Pancreas (tissue), 10 donors: ENCODE measurements at regions not wholly inside any gene's neighbourhood (a gene's known extent, or its start where the extent isn't known, plus 50 kb on each side); places are given as distances from the start of the nearest gene placed in this dataset.

ENCODE experiments used
- ATAC-seq, 4 donors: fragments of 200-7000 bp; cut with Tn5 transposase; one replicate each; pipeline versions ENCODE4 v1.8.0 to v1.9.1; 2020; ENCODE audit warnings: mild to moderate bottlenecking in 4 of 4, moderate library complexity in 4 of 4
- DNase-seq, 6 donors: peaks; one replicate each; pipeline ENCODE4 v3.0.0-alpha.2; 2020
- FAIRE-seq: peaks from 2 replicates; lab custom pipeline; 2012; peaks lifted over from hg19 to GRCh38; lab: Jason Lieb, UNC
- H3K27ac ChIP-seq, 4 donors: fragments of 200-600 bp; sonication (generic); 1 replicate in 3 of 4; 2 replicates in 1 of 4; pipeline versions ENCODE4 v1.5.0 to v1.8.0; 2020
- H3K27me3 ChIP-seq, 4 donors: fragments of 200-600 bp; one replicate each; pipeline ENCODE4 v1.8.0; 2021
- H3K36me3 ChIP-seq, 3 donors: fragments of 200-600 bp; sonication (generic) in 1 of 3; one replicate each; pipeline versions ENCODE4 v1.5.0 to v1.8.0; 2020 to 2021
- H3K4me1 ChIP-seq, 3 donors: fragments of 200-600 bp; one replicate each; pipeline ENCODE4 v1.8.0; 2021
- H3K4me3 ChIP-seq, 4 donors: fragments of 200-600 bp; sonication (generic) in 2 of 4; one replicate each; pipeline versions ENCODE4 v1.5.0 to v1.8.0; 2020 to 2021
- H3K9me3 ChIP-seq, 4 donors: fragments of 200-600 bp; one replicate each; pipeline ENCODE4 v1.8.0; 2021
- WGBS, 2 donors: extraction: QIAGEN DNeasy Blood & Tissue Kit; methylation state at CpG; one replicate each; pipeline ENCODE4 v1.1.7; 2013; 5-methylcytosine and 5-hydroxymethylcytosine counted together
- intact Hi-C, 3 donors: fragments of 100-400 bp; cut with DNase I; formaldehyde crosslinking; loops; one replicate each; pipeline versions ENCODE4 v1.11.1 to v1.14.2; 2022
- TF ChIP-seq, protein P1 (sequence below), 4 donors: fragments of 200-600 bp; sonication (generic) in 3 of 4; IDR thresholded peaks; one replicate each; pipeline versions ENCODE4 v1.5.0 to v1.8.0; 2021; ENCODE audit warnings: antibody characterized with exemption in 4 of 4
- donor health status: healthy with polysubstance abuse.
- donor health status: DM: no; HTN: no; CAD: no; lungs with moderate emphysema.
- donor health status: DM: no; HTN: no; CAD: no.
- donor health status: control.
- donor health status: control.
- donor health status: Bipolar disorder and iron deficiency.
- donor health status: DM: yes; HTN: yes; CAD: no.
- donor health status: DM: no; HTN: no; CAD: no.
- donor health status: DM: no; HTN: no; CAD: no.
- donor health status: DM: yes; HTN: yes; CAD: no.

DNA sequence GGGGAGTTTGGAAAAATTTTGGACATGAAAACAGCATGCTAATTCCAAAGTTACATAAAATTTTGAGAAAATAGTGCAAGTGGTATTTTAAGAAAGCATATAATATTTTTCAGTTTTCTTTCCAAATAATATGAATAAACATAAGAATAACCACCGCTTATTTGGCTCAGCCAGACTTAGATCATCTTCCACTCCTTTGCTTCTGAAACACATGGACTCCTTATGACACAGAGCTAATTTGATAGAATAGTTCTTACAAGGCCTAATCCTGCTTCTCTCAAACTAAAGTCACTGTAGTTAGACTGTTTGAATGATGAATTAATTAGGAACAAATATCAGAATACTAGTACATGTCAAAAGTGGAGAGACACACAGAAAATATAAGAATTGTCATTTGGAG, 165.5 kb downstream of the POSTN start:
- DNase-seq, result no peak
- TF ChIP-seq, protein P1, sequence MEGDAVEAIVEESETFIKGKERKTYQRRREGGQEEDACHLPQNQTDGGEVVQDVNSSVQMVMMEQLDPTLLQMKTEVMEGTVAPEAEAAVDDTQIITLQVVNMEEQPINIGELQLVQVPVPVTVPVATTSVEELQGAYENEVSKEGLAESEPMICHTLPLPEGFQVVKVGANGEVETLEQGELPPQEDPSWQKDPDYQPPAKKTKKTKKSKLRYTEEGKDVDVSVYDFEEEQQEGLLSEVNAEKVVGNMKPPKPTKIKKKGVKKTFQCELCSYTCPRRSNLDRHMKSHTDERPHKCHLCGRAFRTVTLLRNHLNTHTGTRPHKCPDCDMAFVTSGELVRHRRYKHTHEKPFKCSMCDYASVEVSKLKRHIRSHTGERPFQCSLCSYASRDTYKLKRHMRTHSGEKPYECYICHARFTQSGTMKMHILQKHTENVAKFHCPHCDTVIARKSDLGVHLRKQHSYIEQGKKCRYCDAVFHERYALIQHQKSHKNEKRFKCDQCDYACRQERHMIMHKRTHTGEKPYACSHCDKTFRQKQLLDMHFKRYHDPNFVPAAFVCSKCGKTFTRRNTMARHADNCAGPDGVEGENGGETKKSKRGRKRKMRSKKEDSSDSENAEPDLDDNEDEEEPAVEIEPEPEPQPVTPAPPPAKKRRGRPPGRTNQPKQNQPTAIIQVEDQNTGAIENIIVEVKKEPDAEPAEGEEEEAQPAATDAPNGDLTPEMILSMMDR (IDR thresholded peaks at IDR 0.05), result no peak
- FAIRE-seq, result no peak
- no peaks in the 10 kb centered on the region for H3K27me3 ChIP-seq
- H3K4me3 ChIP-seq, result no peak overlapping the region
- no peaks in the 10 kb centered on the region for H3K4me1 ChIP-seq
- intact Hi-C loops, result no loop called here
- H3K36me3 ChIP-seq, result no peaks in the 10 kb centered on the region
- ATAC-seq, result no peak
- WGBS, 2 donors, result 73 to 82% methylated on average over 1 of the region's 1 CpG
- H3K9me3 ChIP-seq, result no peaks in the 10 kb centered on the region
- no peak overlapping the region for H3K27ac ChIP-seq

DNA sequence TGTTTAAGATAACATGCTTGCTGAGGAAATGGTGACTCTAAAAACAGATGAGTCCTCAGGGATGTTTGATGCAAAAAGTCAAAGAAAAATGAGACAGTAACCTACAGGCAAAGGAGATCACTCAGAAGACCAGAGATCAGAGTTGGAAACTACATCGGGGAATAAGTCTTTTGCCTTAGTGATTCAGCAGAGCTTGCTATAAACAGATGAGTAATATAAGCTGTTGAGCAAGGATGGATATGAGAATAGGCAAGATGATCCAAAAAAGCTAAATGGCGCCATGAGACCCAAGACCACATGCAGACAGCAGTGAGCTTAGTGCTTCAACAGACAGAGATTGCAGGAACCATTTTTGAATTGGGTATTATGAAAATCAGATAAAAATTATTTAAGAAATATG, 168.6 kb downstream of the POSTN start:
- Histone ChIP-seq H3K4me1 (no peaks in the 10 kb centered on the region), H3K27ac (no peak overlapping the region), H3K4me3 (no peak overlapping the region), H3K36me3 (no peaks in the 10 kb centered on the region), H3K9me3 (no peaks in the 10 kb centered on the region), H3K27me3 (no peaks in the 10 kb centered on the region)
- intact Hi-C loops, result no loop called here
- 76 to 88% methylated on average over 2 of the region's 2 CpGs for WGBS, 2 donors
- FAIRE-seq (no peak), ATAC-seq (no peak), DNase-seq (no peak)
- TF ChIP-seq, protein P1 (IDR thresholded peaks at IDR 0.05), result no peak

DNA sequence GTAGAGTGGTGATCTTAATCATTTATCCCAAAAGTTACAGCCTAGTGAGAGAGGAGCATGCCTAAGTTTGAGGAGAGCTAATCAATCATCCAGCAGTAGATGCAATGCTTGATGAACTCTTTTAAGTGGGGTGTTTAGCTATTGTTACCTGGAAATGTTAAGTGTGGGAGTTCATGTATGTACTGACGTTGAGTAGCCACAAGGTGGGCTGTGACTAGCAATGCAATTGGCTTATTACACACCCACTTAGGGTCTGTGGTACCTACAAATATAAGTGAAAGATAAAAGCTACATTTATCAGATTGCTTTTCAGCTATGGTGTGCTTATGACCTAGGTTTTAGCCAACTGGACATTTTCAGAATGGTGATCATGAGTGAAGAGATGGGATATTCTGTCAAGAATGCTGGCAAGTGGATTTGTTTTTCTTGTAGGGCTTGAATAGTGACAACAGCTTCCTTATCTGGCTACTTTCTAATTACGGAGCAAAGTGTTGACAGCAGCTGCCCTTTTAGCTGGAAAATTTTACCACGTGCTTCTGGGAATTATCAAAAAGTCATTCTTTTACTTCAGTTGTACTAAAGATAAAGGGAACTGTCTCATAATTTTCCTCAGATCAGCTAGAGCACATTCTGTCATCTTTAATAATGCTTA, 170.6 kb downstream of the POSTN start:
- H3K4me1 ChIP-seq, result no peaks in the 10 kb centered on the region
- TF ChIP-seq, protein P1 (IDR thresholded peaks at IDR 0.05), result no peak
- WGBS, 2 donors, result 10 to 11% methylated on average over 3 of the region's 3 CpGs
- H3K36me3 ChIP-seq, result no peaks in the 10 kb centered on the region
- no peak overlapping the region for H3K4me3 ChIP-seq
- ATAC-seq (no peak), FAIRE-seq (no peak), DNase-seq (no peak)
- H3K27ac ChIP-seq, result no peak overlapping the region
- no peaks in the 10 kb centered on the region for H3K27me3 ChIP-seq
- intact Hi-C loops, result no loop called here
- no peaks in the 10 kb centered on the region for H3K9me3 ChIP-seq

DNA sequence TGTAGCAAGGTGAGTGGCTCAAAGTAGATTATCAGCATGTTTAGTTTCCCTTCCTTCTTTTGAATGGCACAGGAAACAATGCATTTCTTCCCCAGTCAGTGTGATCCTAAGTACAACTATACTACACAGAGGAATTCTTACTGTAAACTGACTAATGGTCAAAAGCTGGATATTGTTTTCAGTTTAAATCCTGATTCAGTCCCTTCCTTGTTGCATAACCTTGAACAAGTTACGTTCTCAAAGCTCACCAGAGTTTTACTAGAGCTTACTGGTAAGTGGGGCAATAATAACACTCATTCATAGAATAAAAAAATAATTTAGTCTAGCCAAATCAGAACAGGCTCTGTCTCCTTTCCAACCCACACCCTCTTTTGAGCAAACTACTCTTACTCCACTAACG, 180.1 kb downstream of the POSTN start:
- Histone ChIP-seq H3K4me3 (no peak overlapping the region), H3K4me1 (no peaks in the 10 kb centered on the region), H3K27me3 (no peaks in the 10 kb centered on the region), H3K27ac (no peak overlapping the region), H3K9me3 (no peaks in the 10 kb centered on the region), H3K36me3 (no peaks in the 10 kb centered on the region)
- 23 to 50% methylated on average over 2 of the region's 2 CpGs for whole genome bisulfite sequencing, 2 donors
- no peak for FAIRE-seq
- intact Hi-C loops, result no loop called here
- DNase-seq, result no peak
- no peak for ATAC-seq
- TF ChIP-seq, protein P1 (IDR thresholded peaks at IDR 0.05), result no peak

DNA sequence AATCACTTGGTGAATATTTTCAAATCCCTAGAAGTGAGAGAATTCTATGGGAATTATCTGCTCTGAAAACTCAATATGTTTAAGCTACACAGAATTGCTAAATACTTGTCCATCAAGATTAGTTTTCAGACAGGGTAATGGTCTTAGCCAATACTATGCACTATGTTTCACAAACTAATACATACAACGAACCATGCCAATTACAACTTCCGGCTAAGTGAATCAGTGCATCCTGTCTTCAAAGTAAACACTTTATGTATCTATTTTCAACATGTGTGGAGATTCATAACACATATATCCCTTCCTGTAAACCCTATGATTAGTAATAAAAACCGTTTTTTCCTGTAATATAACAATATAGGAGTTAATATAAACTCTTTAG, 181.5 kb downstream of the POSTN start:
- Histone ChIP-seq H3K4me3 (no peak overlapping the region), H3K36me3 (no peaks in the 10 kb centered on the region), H3K9me3 (no peaks in the 10 kb centered on the region), H3K27me3 (no peaks in the 10 kb centered on the region), H3K27ac (no peak overlapping the region), H3K4me1 (no peaks in the 10 kb centered on the region)
- 41 to 48% methylated on average over 3 of the region's 3 CpGs for WGBS, 2 donors
- intact Hi-C loops, result no loop called here
- no peak for FAIRE-seq
- ATAC-seq, result no peak
- DNase-seq, result no peak
- TF ChIP-seq, protein P1 (IDR thresholded peaks at IDR 0.05), result no peak
